Suprapubic skin (tissue), 3 donors: ENCODE measurements at regions not wholly inside any gene's neighbourhood (a gene's known extent, or its start where the extent isn't known, plus 50 kb on each side); places are given as distances from the start of the nearest gene placed in this dataset.

Source experiments
- CTCF ChIP-seq, 2 donors: fragments of 200-600 bp in 1 of 2; fragments of 450-650 bp in 1 of 2; sonication (generic) in 1 of 2; IDR thresholded peaks; one replicate each; pipeline ENCODE4 v1.5.1; 2016 to 2019; ENCODE audit warnings: antibody characterized with exemption in 2 of 2, mild to moderate bottlenecking in 1 of 2, moderate library complexity in 1 of 2
- POLR2AphosphoS5 ChIP-seq, 3 donors: sonication (generic); formaldehyde crosslinking; IDR thresholded peaks; one replicate each; pipeline ENCODE4 v1.6.1; 2017; ENCODE audit warnings: antibody characterized with exemption in 3 of 3

GRCh38 chr6:92635553-92636153 is 783.7 kb downstream of the EPHA7 start:
- TF ChIP-seq CTCF (IDR thresholded peaks at IDR 0.05) (no peak), POLR2AphosphoS5 (IDR thresholded peaks at IDR 0.05) (no peak)
